Type B pancreatic cell (in vitro differentiated cells): ENCODE measurements at regions not wholly inside any gene's neighbourhood (a gene's known extent, or its start where the extent isn't known, plus 50 kb on each side); places are given as distances from the start of the nearest gene placed in this dataset.

Experiments
- DNase-seq: peaks from one replicate; pipeline ENCODE4 v3.0.0; 2021; ENCODE audit warnings: mixed read lengths; ENCODE audit not compliant: unreplicated experiment; ENCODE audit errors: extremely low spot score
- H3K27ac Mint-ChIP-seq: 2 replicates; pipeline ENCODE4 v1.8.0; 2021; ENCODE audit warnings: mild to moderate bottlenecking, mixed read lengths
- H3K27me3 Mint-ChIP-seq: 2 replicates; pipeline ENCODE4 v1.8.0; 2021; ENCODE audit warnings: mixed read lengths
- H3K36me3 Mint-ChIP-seq: 2 replicates; pipeline ENCODE4 v1.8.0; 2021; ENCODE audit warnings: mixed read lengths
- H3K4me1 Mint-ChIP-seq: one replicate; pipeline ENCODE4 v1.8.0; 2021; ENCODE audit warnings: mixed read lengths; ENCODE audit not compliant: unreplicated experiment
- H3K4me3 Mint-ChIP-seq: 2 replicates; pipeline ENCODE4 v1.8.0; 2021; ENCODE audit warnings: mild to moderate bottlenecking, mixed read lengths
- H3K9me3 Mint-ChIP-seq: 2 replicates; pipeline ENCODE4 v1.8.0; 2021; ENCODE audit warnings: mixed read lengths
- CTCF ChIP-seq: fragments of 200-600 bp; sonication (generic); conservative IDR thresholded peaks from 2 replicates; pipeline ENCODE4 v1.5.0; 2021; ENCODE audit warnings: antibody characterized with exemption, mild to moderate bottlenecking

DNA sequence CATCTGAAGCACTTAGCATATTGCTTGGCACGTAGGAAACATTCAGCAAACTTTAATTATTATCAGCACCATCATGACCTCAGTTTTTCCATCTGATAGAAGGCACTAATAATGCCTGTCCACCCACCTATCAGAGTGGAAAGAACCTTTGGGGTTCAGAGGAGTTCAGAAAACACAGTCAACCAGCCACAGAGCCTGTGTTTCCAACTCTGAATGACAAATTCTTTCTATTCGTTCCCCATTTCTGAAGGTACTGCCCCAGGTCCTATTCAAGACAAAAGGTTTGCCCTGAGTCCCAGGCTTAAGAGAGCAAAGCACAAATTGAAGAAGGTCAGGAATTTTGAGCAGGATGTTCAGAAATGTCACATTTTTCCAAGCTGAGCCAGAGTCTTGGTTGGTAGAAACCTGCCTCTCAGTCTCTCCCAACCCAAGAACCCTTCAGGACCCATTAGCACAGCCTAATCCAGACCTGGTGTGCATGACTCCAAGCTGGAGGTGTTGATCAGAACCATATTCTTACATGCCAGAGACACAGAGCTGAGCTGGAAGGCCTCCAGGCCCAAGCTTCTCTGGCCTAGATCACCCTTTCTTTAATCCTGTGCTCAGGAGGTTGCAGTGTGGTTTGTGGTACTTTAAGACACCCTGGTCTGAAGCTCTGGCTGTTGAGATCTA, 114.4 kb downstream of the TBX5 start:
- Mint-ChIP-seq H3K36me3 (no peaks in the 10 kb centered on the region), H3K27me3 (peaks cover 9% of the 10 kb centered on the region), H3K4me3 (no peak overlapping the region), H3K4me1 (peaks cover 4% of the 10 kb centered on the region), H3K27ac (no peak overlapping the region), H3K9me3 (no peaks in the 10 kb centered on the region)
- TF ChIP-seq CTCF, result no peak
- no peak for DNase-seq

GRCh38 chr12:114287821-114288525, 118.0 kb downstream of the TBX5 start:
- no peak for DNase-seq
- no peaks in the 10 kb centered on the region for H3K36me3 Mint-ChIP-seq
- H3K9me3 Mint-ChIP-seq, result no peaks in the 10 kb centered on the region
- no peak for TF ChIP-seq CTCF
- no peak overlapping the region for H3K27ac Mint-ChIP-seq
- H3K27me3 Mint-ChIP-seq, result peaks cover 8% of the 10 kb centered on the region
- H3K4me1 Mint-ChIP-seq, result peaks cover 4% of the 10 kb centered on the region
- H3K4me3 Mint-ChIP-seq, result no peak overlapping the region

- H3K27me3 Mint-ChIP-seq, result peaks cover 8% of the 10 kb centered on the region
- H3K36me3 Mint-ChIP-seq, result no peaks in the 10 kb centered on the region
- no peak for DNase-seq
- TF ChIP-seq CTCF, result no peak
- H3K4me3 Mint-ChIP-seq, result no peak overlapping the region
- no peak overlapping the region for H3K27ac Mint-ChIP-seq
- H3K9me3 Mint-ChIP-seq, result no peaks in the 10 kb centered on the region
- peaks cover 4% of the 10 kb centered on the region for H3K4me1 Mint-ChIP-seq
Measured at GRCh38 chr12:114286145-114286544, 119.8 kb downstream of the TBX5 start.

- no peak for TF ChIP-seq CTCF
- H3K9me3 Mint-ChIP-seq, result no peaks in the 10 kb centered on the region
- no peak for DNase-seq
- H3K27ac Mint-ChIP-seq, result no peak overlapping the region
- no peak overlapping the region for H3K4me3 Mint-ChIP-seq
- H3K4me1 Mint-ChIP-seq, result peaks cover 4% of the 10 kb centered on the region
- peaks cover 8% of the 10 kb centered on the region for H3K27me3 Mint-ChIP-seq
- H3K36me3 Mint-ChIP-seq, result no peaks in the 10 kb centered on the region
Measured at GRCh38 chr12:114285554-114285953, 120.4 kb downstream of the TBX5 start.

DNA sequence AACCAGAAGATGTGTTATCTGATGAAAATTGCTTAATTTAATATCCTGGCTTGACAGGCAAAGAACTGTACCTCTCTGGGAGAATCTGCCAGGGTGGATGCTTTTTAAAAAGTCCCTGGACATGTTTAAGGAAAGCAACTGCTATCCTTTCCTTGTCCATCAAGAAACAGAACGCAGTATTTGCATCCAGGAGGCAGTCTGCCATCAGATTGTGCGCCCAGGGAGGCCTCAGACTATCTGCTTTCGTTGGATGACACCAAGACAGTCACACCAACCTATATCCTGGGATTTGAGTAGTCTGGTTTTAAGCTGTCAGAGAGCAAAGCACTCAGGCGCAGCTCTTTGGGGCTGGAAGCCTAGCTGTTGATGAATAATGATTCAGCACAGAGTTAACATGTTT, 121.9 kb downstream of the TBX5 start:
- Mint-ChIP-seq H3K36me3 (no peaks in the 10 kb centered on the region), H3K9me3 (no peaks in the 10 kb centered on the region), H3K27ac (no peak overlapping the region), H3K4me3 (no peak overlapping the region), H3K27me3 (peaks cover 13% of the 10 kb centered on the region), H3K4me1 (peaks cover 4% of the 10 kb centered on the region)
- no peak for TF ChIP-seq CTCF
- DNase-seq, result no peak
